GM19468 (cell line): ENCODE measurements at regions not wholly inside any gene's neighbourhood (a gene's known extent, or its start where the extent isn't known, plus 50 kb on each side); places are given as distances from the start of the nearest gene placed in this dataset.
"Not testable (repeated sequence)": the region's sequence is repeated elsewhere in the genome, so short reads cannot be mapped to it uniquely, and the experiment has no call there.

Experiments used
- ATAC-seq: cut with Tn5 transposase; IDR thresholded peaks from one replicate; pipeline ENCODE4 v1.9.1; 2021; ENCODE audit warnings: mild to moderate bottlenecking, moderate library complexity, moderate number of reproducible peaks; ENCODE audit not compliant: unreplicated experiment; ENCODE audit errors: extremely low read depth

GRCh38 chr6:21332660-21333059 lies 260.9 kb upstream of the SOX4 start:
- ATAC-seq, result no peak

GRCh38 chr6:21333715-21334114 lies 259.8 kb upstream of the SOX4 start:
- ATAC-seq, result no peak

- ATAC-seq, result no peak
Measured at GRCh38 chr6:21334651-21335050, 258.9 kb upstream of the SOX4 start.

- ATAC-seq, result no peak
Measured at GRCh38 chr6:21335591-21335990, 258.0 kb upstream of the SOX4 start.

- no peak for ATAC-seq
Measured at GRCh38 chr6:21337263-21337662, 256.3 kb upstream of the SOX4 start.

- ATAC-seq, result no peak
Measured at GRCh38 chr6:21340573-21340972, 253.0 kb upstream of the SOX4 start.

GRCh38 chr6:21341910-21342309 lies 251.6 kb upstream of the SOX4 start:
- ATAC-seq, result no peak

GRCh38 chr6:21342501-21342900 lies 251.1 kb upstream of the SOX4 start:
- ATAC-seq, result no peak

GRCh38 chr6:21345704-21346103 lies 247.8 kb upstream of the SOX4 start:
- not testable (repeated sequence) for ATAC-seq

GRCh38 chr6:21348146-21348503 lies 245.4 kb upstream of the SOX4 start:
- no peak for ATAC-seq

- ATAC-seq, result no peak
Measured at GRCh38 chr6:21348504-21349195, 244.9 kb upstream of the SOX4 start.

- ATAC-seq, result no peak
Measured at GRCh38 chr6:21349834-21350233, 243.7 kb upstream of the SOX4 start.

- no peak for ATAC-seq
Measured at GRCh38 chr6:21350926-21351325, 242.6 kb upstream of the SOX4 start.

- ATAC-seq, result no peak
Measured at GRCh38 chr6:21352131-21352530, 241.4 kb upstream of the SOX4 start.

- no peak for ATAC-seq
Measured at GRCh38 chr6:21354805-21355238, 238.7 kb upstream of the SOX4 start.

GRCh38 chr6:21355638-21356037 lies 237.9 kb upstream of the SOX4 start:
- no peak for ATAC-seq

GRCh38 chr6:21357262-21357661 lies 236.3 kb upstream of the SOX4 start:
- ATAC-seq, result no peak

GRCh38 chr6:21359926-21360325 lies 233.6 kb upstream of the SOX4 start:
- ATAC-seq, result no peak

- no peak for ATAC-seq
Measured at GRCh38 chr6:21360336-21360735, 233.2 kb upstream of the SOX4 start.

GRCh38 chr6:21367148-21367547 lies 226.4 kb upstream of the SOX4 start:
- ATAC-seq, result no peak

GRCh38 chr6:21367649-21368154 lies 225.8 kb upstream of the SOX4 start:
- no peak for ATAC-seq

GRCh38 chr6:21371061-21371460 lies 222.5 kb upstream of the SOX4 start:
- ATAC-seq, result no peak
